Fibroblast of skin of left quadriceps (primary cell): ENCODE measurements at regions not wholly inside any gene's neighbourhood (a gene's known extent, or its start where the extent isn't known, plus 50 kb on each side); places are given as distances from the start of the nearest gene placed in this dataset.
A peak's percentile ranks its signal among the peaks of the same experiment; 100 is the strongest.

ENCODE experiments used
- DNase-seq, 2 experiments: peaks; one replicate each; pipeline ENCODE4 v3.0.0-alpha.2; 2013; ENCODE audit warnings: low read depth in 2 of 2

DNA sequence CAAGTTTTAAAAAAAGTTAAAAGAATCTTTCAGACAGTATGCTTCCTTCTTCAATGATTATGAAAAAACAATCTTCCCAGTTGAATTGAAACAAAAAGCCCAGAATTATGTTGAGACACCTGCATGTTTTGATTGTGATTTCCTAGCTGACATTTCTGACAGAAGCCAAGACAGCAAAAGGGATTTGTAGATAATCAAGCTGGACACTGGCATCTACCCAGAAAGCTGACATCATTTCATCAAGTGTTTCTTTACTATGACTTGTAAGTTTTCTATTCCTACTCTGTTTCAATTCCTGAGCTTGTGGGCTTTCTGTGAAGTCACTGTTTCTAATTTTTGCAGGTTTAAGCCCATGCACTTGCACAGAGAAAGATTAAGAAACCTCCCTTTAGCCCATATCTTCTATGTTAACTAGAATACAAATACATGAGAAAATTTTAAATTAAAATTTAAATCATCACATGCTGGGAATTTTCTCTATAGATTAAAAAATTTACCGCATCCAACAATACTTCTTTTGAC lies 82.9 kb upstream of the CCDC85A start:
- no peak for DNase-seq

DNA sequence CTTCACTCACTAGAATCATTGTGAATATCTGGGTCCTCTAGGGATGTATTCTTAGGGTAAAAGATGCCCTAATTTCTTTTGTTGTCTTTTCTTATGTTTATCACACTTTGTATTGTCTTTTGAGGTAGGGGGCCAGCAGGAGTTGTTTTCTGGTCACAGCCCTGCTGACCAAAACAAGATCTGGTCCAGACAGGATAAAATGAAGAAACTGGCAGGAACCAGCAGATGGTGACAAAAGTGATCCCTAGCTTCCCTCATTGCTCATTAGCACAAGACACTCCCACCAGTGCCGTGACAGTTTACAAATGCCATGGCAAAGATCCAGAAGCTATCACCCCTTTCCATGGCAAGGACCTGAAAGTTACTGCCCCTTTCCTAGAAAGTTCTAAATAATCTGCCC lies 81.7 kb upstream of the CCDC85A start:
- no peak for DNase-seq

DNA sequence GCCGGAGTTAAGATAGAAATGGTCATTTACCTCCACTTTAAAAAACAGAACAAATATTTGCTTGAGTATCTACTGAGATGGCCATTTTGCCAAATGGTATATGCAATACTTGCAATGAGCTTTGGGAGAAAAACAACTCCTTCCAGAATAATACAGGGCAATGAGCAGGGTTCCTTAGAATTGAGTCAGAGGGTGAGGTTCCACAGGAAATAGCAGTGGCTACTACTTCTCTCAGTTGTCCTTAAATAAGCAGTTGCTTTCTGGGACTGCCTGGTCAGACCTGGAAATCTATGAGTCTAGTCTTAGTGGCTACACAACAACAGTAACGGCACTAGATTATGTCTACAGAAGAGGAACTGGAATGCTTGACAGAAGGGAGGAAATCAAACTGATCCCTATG lies 80.9 kb upstream of the CCDC85A start:
- DNase-seq, result no peak

DNA sequence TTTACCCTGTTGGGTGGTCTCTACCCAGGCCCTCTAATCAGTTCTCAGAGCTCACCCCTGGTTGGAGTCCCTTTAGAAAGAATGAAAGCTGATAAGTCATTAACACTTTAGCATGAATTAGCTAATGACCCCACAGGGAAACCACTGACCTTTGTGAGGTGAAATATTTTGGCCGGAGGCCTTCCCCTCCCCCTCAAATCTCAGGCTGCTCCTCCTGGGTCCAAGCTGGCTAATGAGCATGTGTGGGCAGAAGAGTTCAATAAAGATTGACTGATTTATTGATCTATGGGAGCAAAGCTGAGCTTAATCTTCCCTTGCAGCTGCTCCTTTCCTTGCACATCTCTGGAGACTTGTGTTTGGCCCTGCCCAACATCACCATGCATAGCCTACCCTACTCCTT lies 78.8 kb upstream of the CCDC85A start:
- no peak for DNase-seq

DNA sequence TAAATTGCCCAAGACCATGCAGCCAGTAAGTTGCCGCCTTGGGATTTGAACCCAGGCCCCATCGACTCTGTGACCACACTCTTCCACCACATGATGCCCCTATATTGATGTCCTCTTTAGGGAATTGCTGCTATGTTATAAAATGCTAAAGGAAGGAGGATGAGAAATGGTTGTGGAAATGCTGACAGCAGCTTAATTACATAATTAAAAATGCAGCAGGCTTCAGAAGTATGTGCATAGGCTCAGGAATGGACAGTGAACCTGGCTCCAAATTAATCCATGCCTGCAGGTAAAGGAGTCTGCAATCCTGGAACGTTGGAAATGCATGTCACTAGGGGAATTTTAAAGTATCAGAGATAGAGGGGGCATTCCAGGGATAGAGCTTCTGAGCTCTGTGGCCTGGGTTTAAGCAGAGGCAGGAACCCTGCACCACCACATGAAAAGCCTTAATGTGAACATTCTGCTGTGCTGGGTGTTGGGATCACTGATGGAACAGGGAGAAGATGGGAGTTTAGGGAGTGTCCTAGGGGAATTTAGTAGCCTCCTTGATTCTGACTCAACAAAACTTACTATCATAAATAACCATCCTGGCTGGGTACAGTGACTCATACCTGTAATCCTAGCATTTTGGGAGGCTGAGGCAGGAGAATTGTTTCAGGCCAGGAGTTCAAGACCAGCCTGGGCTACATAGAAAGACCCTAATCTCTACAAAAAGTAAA lies 76.1 kb upstream of the CCDC85A start:
- DNase-seq, result no peak

DNA sequence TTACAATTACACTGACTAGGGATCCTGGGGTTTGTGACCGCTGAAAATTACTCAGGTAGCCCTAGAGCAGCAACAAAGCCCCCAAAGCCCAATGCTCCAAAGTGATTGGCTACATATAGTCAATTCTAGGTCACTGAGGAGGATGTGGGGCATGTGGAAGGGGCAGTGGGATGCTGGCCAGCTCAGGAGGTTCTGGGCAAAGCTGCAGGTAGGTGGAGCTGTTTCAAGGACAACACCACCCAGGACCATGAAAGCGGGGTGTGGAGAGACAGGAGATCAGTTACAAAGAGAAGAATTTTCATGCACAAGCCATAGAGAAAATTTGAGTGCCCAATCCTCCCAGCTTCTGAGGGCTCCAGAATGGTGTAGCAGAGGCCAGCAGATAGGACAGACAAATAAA lies 75.0 kb upstream of the CCDC85A start:
- no peak for DNase-seq

DNA sequence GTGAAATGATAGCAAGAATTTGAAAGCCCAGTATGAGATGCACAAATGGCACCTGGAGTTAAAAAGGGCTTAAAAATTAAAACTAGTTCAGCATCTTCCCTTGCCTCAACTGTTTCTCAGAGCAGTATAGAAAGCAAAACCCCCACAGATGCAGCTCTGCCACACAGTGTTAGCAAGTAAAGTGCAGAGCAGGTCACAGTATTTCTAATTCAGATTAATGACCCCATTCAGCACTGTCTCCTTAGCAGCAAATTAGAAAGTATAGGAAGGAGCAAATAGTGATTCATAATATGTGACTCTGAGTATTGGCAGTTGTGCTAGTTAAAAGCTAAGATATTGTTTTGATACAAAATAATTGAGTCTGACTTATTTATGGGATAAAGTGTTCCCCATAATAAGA lies 73.8 kb upstream of the CCDC85A start:
- DNase-seq, result no peak

DNA sequence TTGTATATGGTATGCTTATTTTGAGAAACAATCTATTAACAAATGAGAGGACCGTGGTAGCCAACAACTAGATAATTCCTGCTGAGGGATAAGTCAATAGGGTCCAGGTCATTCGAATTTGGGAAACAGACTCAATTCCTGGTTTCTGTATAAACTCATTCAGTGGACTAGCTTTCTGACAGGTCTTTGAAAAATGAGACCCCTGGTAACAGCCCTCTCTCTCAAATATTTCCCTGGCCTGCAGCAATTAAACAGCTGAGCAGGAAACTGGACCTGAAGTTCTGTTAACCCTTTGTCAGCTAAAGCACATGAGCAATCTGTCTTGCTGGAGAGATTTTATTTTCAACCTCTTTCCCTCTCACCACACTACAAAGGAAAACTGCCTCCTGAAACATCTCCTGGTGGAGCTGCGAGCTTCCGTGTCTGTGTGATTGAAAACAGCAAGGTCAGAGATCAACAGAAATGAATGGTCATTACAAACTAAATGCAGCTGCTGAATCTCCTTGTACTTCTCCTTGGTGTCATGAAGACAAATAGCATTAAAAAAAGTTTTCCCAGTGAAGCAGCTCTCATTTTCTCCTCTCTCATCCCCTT lies 70.3 kb upstream of the CCDC85A start:
- no peak for DNase-seq

DNA sequence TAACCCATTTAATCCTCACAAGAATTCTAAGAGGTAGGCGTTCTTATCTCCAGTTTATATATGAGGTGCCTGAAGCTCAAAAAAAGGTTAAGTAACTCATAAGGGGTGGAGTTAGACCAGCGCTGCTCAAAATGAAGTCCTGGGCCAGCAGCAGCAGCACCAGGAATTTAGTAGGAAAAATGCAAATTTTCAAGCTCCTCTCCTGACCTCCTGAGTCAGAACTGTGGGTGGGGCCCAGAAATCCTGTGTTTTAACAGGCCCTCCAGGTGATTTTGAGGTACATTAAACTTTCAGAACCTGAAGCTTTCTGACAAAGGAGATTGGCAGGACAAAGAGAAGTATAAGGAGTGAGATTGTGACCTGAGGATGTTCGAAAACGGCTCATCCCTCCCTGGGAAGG lies 66.0 kb upstream of the CCDC85A start:
- DNase-seq, result no peak

DNA sequence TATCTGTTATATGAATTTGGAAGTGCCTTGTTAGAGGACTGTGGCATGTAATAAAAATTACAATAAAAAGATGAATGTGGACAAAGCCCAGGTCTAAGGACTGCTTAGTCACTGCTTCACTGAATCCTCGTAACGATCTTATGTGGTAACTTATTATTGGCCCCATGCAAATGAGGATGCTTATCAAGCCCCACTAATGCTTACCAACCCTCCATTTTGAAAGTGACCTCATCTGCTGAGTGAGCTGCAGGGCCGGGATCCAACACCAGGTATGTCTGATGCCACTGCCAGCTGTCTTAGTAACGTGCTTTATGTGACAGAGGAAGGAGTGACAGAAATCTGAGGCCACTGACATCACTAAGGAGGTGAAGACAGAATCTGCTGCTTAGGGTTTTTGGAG lies 65.3 kb upstream of the CCDC85A start:
- no peak for DNase-seq

DNA sequence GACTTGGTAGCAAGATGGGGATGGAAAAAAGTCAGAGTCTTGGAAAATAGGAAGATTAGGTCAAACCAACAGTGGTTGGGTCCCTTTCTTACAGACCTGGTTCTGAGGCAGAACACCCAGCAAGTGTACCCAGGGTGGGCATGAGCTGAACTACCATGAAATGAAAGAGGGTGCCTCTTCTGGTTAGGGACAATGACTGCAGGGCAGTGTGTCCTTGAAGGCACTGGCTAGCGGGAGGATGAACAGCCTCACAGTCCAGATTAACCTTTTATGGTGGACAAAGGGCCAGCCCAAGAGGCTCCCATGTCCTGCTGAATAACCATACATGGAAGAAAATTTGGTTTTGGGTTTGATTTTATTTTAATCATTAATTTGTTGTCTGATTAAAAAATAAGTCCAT lies 61.8 kb upstream of the CCDC85A start:
- DNase-seq, result no peak

DNA sequence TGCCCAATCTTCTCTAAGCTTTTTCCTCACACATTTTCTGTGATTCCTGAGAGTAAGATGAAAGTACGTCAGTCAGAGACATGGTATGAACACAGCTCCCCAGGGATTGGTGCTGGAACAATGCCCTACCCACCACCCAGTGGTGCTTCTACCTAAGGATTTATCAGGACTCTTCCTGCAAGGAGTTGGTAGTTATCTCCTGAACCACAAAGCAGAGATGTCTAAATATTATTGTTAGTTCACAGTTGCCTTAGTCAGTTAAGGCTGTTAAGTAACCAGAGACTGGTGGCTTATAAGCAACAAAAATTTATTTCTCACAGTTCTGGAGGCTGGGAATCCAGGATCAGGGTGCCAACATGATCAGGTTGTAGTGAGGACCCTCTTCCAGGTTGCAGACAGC lies 60.3 kb upstream of the CCDC85A start:
- no peak for DNase-seq

DNA sequence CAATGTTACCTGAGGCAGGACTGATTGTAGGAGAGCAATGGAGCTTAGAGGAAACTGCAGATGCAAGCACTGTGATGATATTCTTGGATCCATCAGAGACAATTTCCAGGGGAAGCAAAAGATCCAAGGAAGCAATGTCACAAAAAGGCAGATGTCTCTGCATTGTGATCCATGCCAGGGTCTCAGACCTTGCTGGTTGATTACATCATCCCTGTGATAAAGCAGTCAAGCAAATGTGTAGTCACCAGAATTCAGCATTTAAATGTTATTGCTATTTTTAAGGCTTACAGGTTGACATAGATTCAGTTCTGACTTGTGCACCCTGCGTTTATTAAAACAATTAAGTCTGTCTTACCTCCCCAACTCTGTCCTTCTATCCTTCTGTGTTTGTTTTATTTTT lies 56.8 kb upstream of the CCDC85A start:
- no peak for DNase-seq

DNA sequence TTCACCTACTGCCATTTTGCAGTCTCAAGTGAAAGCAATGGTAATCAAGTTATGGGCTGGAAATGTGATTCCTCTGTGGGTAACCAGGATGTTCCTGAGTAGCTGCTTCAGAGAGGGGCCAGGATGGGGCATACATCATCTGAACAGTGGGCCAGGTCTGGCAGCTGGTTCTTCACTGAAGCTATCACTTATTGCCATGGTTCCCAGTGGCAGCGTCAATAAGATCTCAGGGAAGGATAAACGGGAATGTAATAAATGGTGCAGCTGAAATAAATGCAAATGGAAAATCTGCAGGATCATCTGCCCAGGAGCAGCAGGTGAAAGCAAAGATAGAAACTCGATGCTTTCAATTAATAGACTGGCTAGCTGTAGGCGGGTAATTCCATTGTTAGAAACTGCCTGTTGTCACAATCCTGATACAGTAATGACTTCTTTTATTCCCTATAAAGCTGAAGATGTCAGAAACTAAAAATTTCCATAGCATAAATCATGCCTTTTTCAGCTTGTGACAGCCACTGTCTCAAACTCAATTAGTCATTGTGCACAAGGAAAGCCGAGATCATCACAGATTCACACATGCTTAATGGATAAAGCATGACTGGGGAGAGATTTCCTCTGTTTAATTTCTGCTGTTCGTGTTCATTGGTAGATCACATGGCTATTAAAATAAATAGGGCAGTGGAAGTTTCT lies 56.2 kb upstream of the CCDC85A start:
- no peak for DNase-seq

DNA sequence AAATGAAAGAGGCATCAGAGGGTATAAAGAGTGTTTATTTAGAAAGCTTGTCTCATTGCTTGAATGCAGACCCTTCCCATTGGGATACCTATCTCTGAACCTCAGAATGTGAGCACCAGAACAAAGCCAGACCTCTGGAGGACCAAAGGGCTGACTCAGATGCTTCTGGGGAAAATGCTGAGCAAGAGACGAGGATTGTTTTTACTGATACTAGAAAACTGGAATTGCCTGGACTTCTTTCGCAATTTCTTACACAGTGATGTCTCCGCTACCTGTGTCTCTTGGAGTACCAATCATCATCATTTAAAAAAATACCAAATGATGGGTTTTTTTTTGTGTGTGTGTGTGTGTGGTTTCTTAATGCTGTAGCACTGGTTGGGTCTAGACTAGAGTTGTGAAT lies 55.6 kb upstream of the CCDC85A start:
- no peak for DNase-seq

DNA sequence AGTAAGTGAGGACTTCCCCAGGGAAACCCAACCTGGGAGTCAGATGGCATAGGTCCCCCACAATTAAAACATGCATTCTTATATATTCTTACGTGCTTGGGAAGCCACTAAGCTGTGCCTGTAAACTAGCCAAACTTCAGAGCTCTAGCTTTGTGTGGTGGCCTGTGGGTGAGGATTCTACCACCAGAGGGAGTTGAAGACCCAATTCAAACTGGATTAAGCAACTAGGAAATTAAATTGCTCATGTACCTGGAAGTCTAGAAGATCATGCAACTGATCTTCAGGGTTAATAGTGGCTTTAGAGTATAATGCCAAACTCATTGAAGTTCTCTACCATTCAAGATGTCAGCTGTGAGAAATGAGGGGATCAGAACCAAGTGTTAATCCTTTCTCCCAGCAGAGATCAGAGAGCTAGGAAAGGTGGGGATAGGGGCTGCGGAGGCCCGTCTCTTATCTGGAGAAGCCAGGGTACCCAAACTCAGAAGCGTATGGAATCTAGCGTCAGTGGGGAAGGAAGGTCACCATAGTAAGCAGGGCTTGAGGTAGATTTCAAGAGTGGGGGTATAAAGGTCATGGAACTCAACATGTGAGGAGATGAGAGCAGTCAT lies 53.2 kb upstream of the CCDC85A start:
- DNase-seq, result peak; percentile 9 to 12

DNA sequence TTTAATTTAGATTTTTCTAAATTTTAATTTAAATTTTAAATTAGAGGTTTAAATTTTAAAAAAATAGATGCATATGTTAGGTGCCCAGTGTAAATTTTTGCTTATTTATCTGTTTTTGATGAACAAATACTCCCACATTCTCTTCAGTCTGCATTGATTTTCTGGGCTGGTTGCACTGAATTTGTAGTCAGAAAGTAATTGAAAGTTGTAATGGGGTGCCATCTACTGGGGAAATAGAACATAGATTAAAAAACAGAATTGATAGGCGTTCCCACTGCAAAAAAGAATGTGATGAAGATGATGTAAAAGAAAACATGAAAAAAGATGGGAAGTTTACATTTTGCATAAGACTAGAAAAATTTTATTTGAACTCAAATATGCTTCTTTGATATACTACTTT lies 51.7 kb upstream of the CCDC85A start:
- DNase-seq, result peak; percentile 29 to 30

DNA sequence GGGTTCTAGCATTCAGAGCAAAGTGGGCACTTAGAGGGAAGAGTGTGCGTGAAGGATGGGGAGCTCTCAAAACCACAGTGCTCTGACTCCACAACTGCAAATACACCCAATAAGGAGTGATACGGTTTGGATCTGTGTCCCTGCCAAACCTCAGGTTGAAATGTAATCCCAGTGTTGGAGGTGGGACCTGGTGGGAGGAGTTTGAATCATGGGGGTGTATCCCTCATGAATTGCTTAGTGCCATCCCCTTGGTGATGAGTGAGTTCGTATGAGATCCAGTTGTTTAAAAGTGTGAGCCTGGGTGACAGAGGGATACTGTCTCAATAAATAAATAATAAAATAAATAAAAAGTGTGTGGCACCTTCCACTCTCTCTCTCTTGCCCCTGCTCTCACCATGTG lies 50.3 kb upstream of the CCDC85A start:
- DNase-seq, result no peak

DNA sequence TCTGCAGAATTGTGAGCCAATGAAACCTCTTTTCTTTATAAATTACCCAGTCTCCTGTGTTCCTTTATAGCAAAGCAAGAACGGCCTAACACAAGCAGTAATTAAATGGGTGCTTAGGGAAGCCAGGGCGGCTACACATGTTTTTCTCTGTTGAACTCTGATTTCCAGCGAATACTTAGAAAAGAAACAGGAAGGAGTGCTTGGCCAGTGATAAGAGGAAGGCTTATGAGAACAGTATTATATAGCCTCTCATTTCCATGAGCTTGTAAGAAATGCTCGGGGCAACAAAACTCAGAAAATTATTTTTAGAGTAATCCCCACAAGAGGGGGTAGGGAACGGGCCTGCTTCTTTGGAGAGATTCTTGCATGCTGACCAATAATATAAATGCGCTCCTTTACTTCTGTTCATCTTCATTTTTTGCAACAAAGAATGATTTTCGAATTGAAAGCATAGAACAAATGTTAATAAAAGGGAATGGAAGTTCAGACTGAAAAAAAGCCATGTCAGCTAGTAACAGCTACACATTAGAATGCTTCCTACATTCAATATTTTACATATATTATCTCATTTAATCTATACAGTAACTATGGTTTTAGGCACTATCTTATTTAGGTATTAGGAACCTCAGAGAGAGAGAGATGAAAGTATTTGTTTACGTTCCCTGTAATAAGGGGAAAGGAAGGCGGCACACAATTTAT lies 49.7 kb upstream of the CCDC85A start:
- DNase-seq, result no peak
